ENCODE measurements at regions not wholly inside any gene's neighbourhood (a gene's known extent, or its start where the extent isn't known, plus 50 kb on each side); places are given as distances from the start of the nearest gene placed in this dataset.
"Not testable (repeated sequence)": the region's sequence is repeated elsewhere in the genome, so short reads cannot be mapped to it uniquely, and the experiment has no call there.

DNA sequence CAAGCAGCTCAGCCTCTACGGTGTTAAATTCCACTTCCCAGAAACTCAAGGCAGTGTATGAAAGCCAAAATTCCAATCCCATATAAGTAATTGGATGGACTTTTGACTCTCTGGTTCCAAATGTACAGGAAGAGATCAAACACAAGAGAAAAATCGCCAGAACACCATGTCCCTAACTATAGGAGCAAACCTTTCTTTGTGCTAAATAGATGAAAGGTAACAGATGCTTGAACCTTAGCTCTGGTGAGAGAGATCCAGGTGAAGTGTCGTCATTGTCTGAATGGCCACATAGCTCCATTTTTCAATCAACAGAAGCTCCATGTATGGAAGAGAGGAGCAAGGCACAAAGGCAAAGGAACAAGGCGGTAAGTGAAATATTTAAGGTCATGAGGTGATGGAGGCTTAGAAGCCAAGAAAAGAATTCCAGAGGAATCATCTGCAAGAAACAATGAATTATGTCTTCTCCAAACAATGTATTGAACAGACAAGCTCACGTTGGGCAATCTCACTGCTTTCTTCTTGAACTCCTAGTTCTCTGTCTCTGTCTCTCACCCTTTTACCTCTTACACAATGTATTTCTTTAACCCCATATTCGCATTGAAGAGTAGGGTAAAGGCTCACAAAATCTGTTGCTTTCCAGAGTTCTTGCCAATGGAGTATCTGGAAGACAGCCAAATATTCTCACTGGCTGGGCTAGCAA is 585.1 kb downstream of the GATA3 start:
- no peak for DNase-seq

DNA sequence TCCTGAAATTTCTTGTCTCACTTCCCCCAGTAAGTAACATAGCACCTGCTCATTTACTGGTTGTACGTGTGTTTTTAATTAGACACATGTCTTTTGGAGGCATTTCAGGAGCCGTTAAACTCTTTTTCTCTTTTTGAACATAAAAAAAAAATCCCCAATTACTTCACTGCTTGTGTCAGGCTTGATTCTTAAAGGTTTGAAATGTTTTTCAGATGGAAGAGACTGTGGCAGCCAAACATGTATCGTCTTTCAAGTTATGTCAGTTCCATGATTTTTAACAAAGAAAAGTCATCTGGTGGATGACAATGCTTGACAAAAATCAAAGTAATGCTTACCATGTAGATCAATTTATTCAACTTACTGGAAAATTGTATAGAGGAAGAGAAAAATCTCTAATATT is 585.8 kb downstream of the GATA3 start:
- no peak for DNase-seq

DNA sequence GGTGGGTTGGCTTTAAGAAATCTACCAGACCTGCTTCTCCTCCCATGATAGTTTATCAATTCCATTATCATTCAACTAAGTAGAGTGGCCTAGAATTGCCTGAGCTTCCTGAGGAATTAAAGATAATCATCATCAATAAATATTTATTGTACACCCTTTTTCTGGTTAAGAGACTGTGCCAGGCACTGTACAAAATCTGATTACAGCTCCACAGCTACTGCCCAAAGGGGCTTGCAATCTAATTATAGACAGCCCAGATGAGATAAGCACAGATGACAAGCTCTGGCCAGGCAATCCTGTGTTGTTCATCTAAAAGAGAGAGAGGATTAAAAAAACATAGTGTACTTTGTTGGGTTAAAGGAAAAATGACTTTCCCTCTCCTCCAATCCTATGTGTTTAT is 586.4 kb downstream of the GATA3 start:
- DNase-seq, result no peak

DNA sequence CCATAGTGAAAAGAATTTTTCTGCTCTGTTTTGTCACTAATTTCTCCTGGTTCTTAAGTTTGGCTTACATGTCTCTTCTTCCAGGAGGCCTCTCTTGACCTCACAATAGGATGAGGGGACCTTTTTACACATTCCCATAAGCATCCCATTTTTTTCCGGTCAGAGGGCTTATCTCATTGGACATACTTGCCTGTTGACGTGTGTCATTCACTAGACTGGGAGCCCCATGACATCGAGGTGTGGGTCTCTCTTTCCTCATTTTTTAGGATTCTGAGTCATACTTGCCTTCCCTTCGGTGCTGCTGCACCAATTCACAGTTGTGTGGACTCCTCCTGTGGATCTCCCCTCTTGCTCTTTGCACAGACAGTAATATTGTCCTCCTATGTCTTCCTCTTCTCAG is 601.8 kb downstream of the GATA3 start:
- DNase-seq, result no peak

DNA sequence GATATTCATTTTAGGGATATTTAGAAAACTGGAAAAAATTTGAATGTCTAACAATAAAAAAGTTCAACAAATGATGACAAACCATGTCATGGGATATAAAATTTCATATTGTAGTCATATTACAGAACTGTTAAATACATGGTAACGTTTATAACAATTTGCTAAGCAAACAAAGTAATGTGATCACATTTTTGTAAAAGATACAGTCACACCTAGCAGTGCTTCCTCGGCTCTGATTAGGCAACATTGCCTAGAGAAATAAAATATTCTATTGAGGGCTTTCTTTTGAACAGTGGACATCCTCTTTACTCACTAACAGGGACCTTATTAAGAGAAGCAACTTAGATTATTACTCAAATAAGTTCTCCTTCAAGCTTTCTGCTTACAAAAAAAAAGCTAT is 605.5 kb downstream of the GATA3 start:
- DNase-seq, result no peak

DNA sequence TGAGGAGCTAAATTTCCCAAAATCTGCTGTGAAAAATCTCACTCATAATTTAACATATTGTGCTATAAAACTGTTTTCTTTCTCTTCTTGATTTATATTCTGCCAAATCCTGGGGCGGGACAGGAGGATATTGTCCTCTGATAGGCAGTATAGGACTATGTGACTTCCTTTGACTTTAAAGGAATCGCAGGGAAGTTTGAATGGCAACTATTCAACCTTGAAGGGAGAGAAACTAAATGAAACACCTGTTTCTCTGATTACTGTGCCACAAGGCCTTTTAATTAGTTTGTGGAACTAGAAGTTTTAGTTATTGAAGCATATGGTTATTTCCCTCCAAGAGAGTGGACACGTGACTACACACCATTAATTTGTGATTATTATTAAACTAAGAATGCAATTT is 607.4 kb downstream of the GATA3 start:
- no peak for DNase-seq

DNA sequence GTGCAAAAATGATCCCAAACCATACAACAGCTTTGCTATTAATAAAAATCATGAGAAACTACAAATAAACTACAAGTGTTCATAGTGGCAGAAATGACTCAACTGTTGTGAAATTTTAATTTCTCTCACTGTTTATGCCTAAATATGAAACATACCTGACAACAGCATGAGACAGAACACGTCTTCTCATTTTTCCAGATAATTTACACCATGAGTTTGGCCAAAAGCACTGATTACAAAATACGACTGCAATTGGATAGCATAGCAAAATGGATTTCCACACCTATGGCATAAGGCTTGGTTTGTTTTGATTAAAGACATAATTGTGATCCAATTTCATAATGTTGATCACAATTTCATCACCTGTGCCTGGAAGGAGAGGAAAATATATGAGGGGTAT is 608.6 kb downstream of the GATA3 start:
- no peak for DNase-seq

DNA sequence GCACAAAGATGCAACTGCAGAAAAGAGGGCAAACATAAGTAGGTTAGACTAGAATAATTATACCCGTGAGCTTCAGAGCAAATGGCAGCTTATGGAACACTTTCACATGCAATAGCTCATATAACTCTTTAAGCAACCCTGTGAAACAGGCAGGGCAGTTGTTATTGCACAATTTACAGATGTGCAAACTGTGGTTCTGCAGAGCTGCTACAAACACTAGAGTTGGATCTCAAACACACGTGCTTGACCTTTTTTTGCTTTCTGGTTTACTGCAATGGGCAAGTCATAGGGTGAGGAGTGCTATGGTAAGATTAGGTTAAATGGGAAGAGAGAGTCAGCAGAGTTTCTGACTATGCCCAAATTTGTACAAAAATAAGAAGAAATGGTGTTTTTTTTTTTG is 610.8 kb downstream of the GATA3 start:
- no peak for DNase-seq

DNA sequence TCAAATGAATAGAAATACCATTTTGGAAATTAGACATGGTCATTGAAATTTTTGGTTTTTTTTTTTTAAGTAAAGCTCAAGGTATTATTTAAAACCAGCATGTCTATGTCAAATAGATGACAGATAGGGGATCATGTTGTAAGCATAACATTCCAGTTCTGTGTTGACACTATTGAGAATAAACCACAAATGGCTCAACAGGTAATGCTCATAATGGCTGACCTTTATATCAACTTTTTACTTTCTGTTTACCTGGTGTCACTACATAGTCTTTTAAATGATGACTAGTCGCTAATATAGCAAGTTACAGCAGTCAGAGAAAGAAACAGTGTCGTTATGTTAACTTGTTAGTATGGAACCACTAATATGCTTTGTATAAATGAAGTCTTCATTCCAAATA is 616.0 kb downstream of the GATA3 start:
- DNase-seq, result no peak

DNA sequence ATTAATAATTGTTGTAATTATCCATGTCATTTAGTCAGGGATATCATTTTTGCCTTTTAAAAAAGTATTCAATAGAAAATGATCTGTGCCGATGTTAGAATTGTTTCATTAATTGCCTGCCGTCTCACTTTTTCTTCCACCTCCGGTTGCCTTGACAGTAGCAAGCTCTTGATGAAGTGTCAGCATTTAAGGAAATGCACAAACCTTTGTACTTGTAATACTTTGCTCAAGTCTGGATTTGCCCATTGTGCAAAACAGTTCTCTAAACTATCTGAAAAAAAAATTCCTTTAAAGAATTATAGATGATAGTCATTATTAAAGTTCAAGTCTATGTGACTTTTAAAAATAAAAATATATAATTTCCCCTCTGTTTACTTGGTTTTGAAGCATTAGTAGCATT is 619.7 kb downstream of the GATA3 start:
- no peak for DNase-seq

DNA sequence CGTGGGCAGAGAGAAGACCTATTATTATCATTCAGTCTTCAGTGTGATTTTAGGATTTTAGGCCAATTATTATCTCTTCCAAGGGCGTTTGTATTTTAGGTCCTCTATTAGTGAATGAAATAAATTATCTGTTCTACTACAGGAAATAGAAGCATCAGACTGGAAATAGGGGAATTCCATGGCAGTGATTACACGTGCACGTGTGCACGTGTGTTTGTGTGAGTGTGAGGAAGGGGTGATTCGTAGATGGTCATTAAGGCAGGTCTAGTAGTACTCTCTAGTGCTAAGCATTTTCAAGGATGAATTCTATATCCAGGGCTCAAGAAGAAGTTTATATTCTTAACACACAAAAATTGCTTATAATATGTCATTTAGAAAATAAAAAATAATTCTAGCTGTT is 623.2 kb downstream of the GATA3 start:
- DNase-seq, result no peak

DNA sequence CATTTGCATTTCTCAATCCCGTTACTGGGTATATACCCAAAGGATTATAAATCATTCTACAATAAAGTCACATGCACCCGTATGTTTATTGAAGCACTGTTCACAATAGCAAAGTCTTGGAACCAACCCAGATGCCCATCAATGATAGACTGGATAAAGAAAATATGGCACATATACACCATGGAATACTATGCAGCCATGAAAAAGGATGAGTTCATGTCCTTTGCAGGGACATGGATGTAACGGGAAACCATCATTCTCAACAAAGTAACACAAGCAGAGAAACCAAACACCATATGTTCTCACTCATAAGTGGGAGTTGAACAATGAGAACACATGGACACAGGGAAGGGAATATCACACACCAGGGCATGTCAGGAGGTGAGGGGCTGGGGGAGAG is 630.4 kb downstream of the GATA3 start:
- DNase-seq, result not testable (repeated sequence)

DNA sequence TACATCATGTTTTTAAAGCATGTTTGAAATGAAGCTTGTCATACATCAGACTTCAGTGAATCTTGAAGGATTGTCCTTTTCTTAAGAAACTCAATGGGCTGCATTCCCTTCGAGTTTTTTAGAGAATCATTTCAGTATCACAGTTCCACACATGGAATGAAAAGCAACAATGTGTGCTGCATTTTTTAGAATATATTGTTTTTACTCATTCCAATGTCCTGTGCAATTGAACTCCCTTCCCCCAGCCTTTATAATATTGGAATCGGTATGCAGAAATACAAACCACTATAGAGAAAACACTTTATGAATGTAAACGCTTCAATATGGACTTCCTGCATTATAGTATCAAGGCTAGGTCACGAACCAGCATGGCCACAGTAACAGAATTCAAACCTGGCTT is 634.4 kb downstream of the GATA3 start:
- no peak for DNase-seq

DNA sequence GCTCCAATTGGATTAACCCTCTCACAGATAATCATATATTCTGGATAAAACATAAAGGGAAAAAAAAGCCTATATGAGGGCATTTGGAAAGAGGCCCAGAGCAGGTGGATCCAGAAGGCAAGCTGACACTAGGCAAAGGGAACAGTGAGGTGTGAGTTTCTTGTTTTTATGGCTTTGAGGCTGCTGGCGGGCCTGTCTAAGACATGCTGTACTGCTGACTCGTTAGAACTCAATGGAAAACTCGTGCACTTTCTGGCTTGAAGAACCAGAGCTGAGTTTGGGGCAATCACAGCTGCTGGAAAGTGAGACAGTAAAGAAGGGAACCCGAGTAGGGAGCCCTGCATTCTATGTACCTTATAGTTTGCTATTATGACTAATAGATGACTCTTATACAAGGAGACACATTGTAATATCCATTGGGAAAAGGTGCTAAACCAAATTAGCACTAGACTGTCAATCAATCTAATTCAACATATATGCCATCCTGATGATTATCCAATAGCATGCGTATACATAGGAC is 637.1 kb downstream of the GATA3 start:
- no peak for DNase-seq

DNA sequence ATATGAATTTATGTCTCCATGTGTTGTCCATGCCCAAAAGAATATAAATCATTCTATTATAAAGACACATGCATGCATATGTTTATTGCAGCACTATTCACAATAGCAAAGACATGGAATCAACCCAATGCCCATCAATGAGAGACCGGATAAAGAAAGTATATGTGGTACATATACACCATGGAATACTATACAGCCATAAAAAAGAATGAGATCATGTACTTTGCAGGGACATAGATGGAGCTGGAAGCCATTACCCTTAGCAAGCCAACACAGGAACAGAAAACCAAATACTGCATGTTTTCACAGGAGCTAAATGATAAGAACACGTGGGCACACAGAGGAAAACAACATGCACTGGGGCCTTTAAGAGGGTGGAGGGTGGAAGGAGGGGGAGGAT is 639.1 kb downstream of the GATA3 start:
- DNase-seq, result not testable (repeated sequence)

DNA sequence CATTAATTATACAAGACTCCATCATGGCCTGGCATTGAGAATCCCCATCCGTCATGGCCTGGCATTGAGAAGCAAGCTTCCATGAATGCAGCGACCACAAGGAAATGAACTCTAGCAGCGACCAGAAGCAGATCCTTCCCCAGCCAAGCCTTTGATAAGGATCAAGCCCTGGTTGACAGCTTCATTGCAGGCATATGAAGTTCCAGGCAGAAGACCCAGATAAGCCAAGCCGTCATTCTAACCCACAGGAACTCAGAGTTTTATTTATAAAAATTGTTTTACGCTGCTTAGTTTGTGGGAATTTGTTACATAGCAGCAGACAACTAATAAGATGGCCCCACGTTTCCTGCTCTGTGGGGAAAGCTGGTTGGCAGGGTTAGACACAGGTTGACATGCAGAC is 642.3 kb downstream of the GATA3 start:
- DNase-seq, result no peak

DNA sequence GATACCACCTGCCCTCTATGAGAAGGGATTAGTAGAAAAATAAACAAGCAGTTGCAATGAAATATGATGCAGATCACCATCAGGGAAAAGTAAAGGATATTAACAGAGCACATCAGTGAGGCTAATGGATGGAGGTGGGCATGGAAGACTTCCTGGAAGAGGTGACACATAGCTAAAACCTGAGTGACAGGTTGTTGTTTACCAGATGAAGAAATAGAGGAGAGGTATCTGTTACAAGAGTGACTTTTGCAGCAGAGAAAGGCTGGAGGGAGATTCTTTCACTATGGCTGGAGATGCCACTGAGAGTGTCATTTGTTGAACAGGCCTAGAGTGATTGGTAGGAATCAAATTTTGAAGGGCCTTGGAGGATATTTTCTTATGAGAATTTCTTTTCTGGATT is 646.2 kb downstream of the GATA3 start:
- no peak for DNase-seq

DNA sequence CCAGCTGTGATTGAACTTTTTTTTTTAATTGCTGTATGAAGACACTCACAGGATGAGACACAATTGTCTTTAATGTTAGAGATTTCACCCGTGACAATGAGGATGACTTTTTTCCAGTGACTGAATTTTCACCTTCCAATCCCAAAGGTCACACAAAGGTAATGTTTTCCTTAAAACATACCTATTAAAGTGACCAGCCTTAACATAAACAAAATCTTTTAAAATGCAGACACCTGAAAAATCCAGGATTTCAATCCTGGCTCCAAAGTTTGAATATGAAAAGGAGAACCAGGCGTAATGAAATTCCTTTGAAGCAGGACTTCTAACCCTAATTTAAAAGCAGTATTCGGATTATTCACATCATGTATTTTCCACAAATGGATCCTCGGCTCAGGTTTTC is 647.7 kb downstream of the GATA3 start:
- no peak for DNase-seq

DNA sequence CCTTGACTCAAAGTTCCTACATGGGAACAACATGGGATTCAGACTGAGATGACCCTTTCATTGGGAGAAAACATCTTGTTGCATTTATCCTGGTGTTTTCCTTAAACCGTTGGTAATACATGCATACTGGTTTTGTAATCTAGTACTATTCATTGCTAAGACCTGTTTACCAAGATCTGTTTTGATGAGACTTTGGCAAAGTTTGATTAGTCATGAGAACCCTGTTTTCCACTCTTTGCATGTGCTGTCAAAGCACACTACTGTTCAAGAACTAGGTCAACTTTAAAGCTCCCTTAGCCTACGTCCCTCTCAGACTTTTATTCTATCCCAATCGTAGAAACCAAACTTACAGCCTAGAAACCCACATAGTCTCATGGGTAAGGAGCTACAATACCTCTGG is 650.9 kb downstream of the GATA3 start:
- DNase-seq, result no peak

DNA sequence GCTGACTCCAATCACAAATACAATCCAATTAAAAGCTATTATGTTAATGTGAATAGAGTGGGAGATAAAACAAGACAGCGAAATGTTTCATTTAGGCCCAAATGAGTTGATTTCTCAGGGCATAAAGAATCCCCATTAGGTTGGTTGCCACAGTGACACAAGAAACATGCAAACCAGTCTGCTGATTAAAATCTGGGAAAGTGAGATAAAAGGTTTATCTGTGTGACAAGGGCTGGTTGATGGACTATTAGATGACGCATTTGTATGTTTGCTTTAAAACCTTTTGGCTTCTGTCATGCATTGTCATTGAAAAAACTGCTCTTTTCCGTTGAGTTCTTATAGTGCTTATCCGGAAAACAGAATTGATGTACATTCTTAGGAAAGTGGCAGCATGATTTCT is 658.2 kb downstream of the GATA3 start:
- DNase-seq, result no peak

DNA sequence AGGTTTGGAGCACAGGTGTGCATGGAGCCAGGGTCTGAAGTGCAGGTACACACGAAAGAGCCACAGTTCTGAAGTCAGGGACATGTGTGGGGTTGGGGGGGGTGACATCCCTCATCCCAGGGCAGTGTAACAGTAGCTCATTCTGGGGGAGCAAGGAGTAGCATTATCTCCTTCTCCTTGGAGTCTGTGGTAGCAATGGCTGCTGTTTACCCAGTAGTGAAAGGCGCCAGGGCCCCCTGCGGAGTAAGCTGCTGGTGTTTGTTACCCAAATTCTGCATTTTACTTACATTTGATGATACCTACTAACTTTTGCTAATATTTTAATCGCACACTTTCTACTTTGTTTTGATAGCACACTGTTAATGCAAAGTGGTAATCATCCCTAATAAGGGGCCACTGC is 665.5 kb downstream of the GATA3 start:
- no peak for DNase-seq

DNA sequence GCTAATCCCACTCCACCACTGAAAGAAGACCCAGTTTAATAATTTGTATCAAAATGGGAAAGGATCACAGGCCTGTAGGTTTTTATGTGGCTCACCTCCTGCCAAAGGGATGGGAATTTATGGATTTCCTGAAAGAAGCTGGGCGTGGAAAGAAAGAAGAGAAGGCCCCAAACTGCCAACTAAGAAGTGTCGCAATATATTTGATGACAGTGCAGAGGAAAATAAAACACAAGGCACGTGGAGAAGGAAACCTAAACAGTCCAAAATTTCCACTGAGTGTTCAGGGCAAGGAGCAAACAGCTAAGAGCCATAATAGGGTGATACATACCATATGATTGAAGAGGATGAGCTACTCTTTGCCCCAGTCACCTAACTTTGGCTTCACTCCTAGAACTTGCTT is 667.2 kb downstream of the GATA3 start:
- no peak for DNase-seq

DNA sequence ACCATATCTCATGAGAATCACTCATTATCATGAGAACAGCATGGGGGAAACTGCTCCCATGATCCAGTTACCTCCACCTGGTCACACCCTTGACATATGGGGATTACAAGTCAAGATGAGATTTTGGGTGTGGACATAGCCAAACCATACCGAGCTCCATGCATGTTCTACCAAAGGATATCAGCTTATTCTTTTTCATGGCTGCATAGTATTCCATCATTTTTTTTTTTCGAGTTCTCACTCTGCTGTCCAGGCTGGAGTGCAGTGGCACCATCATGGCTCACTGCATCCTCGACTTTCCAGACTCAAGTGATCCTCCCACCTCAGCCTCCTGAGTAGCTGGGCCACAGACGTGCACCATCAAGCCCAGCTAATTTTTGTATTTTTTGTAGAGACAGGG is 668.3 kb downstream of the GATA3 start:
- no peak for DNase-seq

DNA sequence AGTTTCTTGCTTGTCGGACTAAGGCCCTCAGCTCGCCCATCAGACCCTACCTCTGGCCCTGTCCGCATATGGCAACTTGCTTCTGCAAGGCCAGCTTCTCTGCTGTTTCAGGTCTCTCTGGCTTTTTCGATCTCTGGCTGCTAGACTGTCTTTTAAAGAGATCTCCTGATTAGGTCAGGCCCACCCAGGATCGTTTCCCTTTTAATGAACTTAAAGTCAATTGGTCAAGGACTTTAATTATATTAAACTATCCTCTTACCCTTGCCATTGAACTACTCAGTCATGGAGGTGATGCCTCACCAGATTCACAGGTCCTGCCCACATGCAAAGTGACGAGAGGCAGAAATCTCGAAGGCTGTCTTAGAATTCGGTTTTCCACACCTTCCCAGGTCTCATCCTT is 670.9 kb downstream of the GATA3 start:
- no peak for DNase-seq

DNA sequence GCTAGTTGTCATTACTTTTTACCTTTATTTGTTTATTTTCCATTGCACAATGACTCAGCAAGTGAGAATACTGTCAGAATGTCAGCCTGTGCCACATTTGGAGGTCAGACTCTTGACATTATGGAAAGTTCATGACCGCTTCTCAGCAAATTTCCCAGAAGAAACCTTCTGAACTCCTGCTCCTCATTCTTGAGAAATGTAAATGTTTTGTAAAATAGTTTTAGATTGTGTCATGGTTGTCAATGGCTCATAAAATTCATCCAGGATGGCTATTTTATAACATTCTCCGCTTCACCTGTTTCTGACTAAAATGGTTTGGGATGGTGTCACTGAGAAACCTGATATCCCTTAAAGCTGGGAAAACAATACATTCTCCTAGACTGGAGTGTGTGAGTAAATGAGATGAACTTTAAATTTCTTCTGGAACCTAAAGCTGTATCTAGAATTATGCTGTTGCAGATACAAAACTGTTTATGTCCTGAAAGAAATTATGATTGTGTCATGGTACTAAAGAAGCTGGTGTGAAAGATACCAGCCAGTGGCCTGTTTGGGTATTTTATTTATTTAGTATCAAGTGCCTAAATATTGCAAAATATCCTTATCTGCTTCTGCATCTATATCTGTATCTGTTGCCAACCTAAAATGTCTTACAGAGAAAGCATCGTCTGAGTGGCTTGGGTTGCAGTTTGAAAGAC is 671.7 kb downstream of the GATA3 start:
- DNase-seq, result no peak

Data from 8988T (cell line).